ENCODE measurements at regions not wholly inside any gene's neighbourhood (a gene's known extent, or its start where the extent isn't known, plus 50 kb on each side); places are given as distances from the start of the nearest gene placed in this dataset.
A peak's percentile ranks its signal among the peaks of the same experiment; 100 is the strongest.
"Not testable (repeated sequence)": the region's sequence is repeated elsewhere in the genome, so short reads cannot be mapped to it uniquely, and the experiment has no call there.

DNA sequence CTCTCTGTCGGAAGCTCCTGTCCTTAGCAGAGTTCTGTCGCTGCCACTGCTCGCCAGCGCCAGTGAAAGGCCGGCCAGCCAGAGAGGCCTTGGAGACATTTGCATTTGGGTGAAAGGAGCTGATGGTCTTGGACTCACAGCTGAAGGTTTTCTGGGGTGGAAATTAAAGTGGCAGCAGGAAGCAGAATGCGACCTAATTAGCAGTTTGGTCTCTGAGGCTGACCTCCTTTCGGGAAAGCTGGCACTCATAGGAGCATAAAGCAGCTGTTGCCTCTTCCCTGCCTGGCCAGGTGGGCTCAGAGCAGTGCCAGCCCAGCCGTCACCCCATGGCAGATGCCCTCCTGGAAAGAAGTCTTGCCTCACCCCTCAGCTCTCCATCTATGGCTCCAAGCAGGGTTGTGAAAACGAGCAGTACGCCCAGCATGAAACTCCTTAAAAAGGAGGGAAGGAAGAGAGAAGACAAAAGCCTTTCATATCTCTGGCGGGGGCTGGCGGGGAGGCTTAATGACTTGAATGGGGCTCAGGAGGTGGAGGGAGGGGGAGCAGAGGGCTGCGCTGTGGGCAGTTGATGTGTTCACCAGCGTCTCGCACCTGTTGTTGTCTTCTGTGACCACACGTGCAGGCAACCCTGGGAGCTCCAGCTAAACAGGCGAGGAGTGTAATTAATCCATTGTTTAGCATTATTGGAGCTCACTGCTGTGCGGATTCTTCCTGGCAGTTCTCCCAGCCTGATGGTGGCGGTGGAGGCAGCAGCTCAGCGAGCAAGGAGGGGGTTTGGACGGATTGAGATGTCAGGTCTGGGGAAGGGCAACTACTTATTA lies 264.0 kb downstream of the MID1IP1 start:
- intact Hi-C loops (cut with DNase I): no loop called here
- DNase-seq (ENCODE audit: missing footprints): no peak
- no peak for ATAC-seq

DNA sequence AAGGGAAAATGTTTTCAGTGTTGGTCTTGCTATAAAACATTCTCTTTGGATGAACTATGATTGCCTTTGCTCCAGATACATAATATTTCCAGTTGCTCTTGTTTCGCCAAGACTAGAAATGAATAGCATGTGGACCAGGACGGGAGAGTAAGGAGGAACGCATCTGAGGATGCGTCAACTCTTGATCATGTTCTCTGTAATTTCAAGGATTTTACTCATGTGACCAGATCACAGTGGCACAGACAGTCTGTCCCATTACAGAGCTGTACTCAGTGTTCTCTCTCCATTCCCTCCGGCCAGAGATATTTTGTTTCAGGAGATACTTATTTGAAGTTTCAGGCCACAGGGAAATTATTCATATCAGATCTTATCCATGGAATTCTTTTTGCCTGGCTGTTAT lies 266.6 kb downstream of the MID1IP1 start:
- DNase-seq (ENCODE audit: missing footprints): no peak
- ATAC-seq: no peak
- intact Hi-C loops (cut with DNase I): no loop called here

DNA sequence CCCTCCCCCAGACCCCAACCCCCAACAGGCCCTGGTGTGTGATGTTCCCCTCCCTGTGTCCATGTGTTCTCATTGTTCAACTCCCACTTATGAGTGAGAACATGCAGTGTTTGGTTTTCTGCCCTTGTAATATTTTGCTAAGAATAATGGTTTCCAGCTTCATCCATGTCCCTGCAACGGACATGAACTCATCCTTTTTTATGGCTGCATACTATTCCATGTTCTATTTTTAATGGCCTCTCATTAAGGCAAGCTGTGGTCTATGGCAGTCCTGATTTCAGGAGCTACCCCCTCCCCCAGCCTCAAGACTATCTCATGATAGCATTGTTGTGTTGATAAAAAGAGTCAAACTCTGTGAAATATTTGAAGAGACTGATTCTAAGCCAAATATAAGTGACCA lies 267.4 kb downstream of the MID1IP1 start:
- DNase-seq (ENCODE audit: missing footprints); ATAC-seq; intact Hi-C loops (cut with DNase I): not testable (repeated sequence)

DNA sequence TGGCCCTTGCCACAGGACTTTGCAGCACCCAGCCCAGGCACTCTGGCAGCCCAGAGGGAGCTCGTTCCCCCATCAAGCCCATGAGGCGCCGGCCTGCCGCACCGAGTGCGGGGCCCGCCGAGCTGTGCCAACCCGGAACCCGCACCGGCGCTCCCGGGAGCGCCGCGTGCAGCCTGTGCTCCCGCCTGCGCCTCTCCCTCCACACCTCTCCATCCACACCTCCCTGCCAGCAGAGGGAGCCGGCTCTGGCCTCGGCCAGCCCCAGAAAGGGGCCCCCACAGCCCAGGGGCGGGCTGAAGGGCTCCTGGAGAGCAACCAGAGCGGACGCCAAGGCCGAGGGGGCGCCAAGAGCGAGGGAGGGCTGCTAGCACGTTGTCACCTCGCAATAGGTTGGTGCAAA lies 268.8 kb downstream of the MID1IP1 start:
- DNase-seq (ENCODE audit: missing footprints) (no peak), ATAC-seq (no peak)
- intact Hi-C loops (cut with DNase I): no loop called here

DNA sequence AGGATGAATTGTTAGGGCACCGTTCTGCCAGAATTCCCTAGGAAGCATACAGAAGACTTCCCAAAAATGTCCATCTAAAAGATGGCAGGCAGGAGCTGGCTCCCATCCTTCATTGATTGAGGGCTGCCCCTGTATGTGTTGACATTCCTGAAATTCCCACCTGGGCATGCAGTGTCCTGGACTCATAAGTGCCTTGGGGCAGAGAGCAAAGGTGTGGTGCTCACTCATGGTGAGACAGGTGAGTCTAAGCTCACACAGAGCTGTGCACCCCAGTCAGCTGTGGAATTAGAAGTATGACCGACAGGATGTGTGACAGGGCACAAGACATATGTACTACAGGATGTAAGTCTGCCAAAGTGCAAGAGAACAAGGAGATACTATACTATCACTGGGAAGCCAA lies 271.9 kb downstream of the MID1IP1 start:
- DNase-seq (ENCODE audit: missing footprints): no peak
- ATAC-seq: no peak
- intact Hi-C loops (cut with DNase I): no loop called here

DNA sequence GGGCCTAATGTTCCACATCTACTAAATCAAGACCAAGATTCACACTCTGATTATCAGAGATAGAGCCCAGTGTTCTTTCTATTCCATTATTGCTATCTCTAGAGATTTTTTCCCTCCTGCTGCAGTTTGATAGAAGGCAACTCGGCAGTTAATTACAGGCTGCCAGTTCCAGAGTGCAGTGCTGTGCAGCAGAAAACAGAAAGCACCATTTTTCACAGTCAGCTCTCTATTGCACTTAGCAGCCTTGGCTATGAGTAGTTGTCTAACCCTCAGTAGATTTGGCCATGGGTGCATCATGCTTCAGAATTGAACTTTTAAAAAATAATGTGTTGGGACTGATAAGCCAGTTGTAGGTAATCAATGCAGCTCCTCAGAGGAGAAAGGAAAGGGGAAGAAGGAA lies 295.3 kb downstream of the MID1IP1 start:
- ATAC-seq: no peak

DNA sequence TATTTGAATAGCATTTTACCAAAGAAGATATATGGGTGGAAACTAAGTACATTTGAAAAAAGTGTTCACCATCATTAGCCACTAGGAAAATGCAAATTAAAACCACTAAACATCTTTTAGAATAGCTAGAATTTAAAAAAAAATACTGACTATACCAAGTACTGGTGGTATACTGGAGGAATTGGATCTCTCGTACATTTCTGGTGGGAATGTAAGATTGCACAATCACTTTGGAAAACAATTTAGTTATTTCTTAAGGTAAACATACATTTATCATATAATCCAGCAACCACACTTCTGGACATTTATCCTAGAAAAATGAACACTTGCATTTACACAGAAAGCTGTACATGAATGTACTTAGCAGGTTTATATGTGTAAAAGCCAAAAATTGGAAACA lies 303.5 kb downstream of the MID1IP1 start:
- ATAC-seq (no peak), DNase-seq (ENCODE audit: missing footprints) (no peak)
- intact Hi-C loops (cut with DNase I): no loop called here

More for the DNA sequence above, 295.3 kb downstream of the MID1IP1 start:
- intact Hi-C loops (cut with DNase I): no loop called here
- DNase-seq (ENCODE audit: missing footprints): no peak

DNA sequence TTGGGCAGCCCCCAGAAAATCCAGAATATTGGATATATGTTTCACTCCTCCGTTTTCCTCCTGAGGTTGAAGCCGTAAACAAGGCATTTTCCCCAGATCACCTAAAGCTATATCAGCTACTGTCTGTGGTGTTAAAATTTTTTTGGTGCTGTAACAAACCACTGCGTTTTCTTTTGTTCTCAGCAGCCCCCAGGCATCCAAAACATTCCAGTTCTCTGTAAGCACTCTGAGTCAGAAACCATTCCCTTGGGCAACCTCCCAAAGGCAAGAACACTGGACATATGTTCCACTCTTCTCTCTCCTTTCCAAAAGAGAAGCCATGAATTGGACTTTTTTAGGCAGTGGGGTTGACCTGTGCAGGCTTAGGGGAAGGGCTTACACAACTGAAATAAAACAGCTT lies 310.9 kb downstream of the MID1IP1 start:
- ATAC-seq (no peak), DNase-seq (ENCODE audit: missing footprints) (no peak)
- intact Hi-C loops (cut with DNase I): no loop called here

DNA sequence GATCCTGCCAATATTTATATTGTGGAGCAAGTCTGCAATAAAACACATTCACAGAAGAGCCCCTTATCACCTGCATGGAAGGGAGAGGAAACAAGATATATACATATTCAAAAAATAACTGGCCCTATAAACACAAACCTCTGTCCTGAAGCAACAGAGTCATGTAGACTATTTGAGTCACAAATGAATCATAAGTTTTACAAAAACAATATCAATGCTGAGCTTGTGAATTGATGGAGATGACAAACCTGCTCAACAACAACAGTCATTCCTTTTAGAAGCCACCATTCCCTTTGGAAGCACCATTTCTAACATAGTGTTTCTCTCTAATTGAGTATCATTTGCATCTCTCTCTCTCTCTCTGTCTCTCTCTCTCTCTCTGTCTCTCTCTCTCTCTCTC lies 313.9 kb downstream of the MID1IP1 start:
- DNase-seq (ENCODE audit: missing footprints) (no peak), ATAC-seq (no peak)
- intact Hi-C loops (cut with DNase I): no loop called here

DNA sequence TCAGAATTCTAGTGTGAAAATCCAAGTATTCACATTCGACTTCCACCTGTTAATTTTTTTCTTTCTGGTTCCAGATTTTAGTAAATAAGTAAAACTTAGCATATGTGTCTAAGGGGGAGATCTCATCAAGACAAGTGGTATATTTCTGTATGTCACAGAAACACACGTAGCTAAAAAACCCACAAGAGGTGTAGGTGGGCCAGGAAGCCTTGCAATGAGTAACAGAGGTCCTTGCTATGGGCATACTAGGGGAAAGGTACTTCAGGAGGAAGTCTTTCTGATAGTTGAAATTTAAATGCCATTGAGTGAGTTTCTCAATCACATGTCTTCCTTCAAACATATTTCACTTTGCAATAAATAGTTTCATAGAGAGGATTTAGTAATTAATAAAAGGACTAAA lies 315.8 kb downstream of the MID1IP1 start:
- intact Hi-C loops (cut with DNase I): no loop called here

DNA sequence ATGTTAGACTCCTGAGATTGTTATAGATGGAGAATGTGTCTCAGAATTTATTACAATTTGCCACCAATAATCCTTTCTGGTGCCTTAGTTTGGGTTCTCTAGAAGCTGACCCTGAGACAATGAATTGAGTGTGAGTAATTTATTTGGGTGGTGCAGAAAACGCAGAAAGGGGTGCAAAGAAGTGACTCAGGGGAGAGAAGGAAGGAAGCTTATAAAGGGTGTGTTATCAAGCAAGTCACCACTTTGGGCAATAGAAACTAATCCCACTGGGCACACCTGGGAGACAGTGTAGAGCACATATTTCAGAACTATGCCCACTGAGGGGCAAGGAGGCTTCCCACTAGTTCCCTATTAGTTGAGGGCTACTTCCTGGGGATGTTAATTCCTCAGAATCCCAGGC lies 320.6 kb downstream of the MID1IP1 start:
- intact Hi-C loops (cut with DNase I): no loop called here
- ATAC-seq (no peak), DNase-seq (ENCODE audit: missing footprints) (no peak)

More for the DNA sequence above, 315.8 kb downstream of the MID1IP1 start:
- DNase-seq (ENCODE audit: missing footprints): no peak
- no peak for ATAC-seq

DNA sequence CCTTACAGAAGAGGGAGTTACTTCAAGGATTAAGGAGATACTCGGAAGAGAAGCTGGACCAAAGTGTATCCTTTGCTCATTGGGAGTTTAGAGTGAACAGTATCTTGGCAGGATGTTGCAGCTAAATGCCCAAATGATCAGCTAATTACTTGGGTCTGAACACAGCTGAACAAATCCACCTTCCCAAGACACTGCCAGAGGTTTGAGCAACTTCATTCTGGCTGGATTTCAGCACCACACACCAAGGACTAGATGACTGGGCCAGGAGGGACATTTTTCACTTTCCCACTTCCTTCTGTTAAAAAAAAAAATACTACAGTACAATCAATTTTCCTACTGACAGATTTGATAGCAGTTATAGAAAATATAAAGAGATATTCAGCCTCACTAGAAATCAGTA lies 324.6 kb downstream of the MID1IP1 start:
- ATAC-seq (peak; percentile 50), DNase-seq (ENCODE audit: missing footprints) (no peak)
- intact Hi-C loops (cut with DNase I): no loop called here

DNA sequence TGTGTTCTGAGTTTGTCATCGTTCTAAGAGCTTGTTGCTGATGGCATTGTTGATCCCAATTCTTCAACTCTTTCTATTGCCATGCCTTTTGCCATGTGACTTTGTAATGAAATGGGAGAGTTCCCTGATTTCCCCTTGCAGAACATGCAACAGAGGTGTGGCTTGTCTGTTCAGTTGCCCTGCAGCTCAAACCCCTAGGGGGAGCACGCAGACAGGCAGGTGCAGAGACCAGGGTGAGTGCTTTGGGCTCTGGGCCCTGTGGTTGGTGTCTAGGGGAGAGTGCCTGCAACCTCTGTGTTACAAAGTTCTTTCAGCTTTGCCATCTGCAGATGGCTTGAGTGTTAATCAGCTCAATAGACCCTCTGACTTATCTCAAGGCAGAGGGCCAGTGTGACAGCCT lies 332.7 kb downstream of the MID1IP1 start:
- intact Hi-C loops (cut with DNase I): no loop called here
- peak; percentile 52 for ATAC-seq
- DNase-seq (ENCODE audit: missing footprints): no peak

DNA sequence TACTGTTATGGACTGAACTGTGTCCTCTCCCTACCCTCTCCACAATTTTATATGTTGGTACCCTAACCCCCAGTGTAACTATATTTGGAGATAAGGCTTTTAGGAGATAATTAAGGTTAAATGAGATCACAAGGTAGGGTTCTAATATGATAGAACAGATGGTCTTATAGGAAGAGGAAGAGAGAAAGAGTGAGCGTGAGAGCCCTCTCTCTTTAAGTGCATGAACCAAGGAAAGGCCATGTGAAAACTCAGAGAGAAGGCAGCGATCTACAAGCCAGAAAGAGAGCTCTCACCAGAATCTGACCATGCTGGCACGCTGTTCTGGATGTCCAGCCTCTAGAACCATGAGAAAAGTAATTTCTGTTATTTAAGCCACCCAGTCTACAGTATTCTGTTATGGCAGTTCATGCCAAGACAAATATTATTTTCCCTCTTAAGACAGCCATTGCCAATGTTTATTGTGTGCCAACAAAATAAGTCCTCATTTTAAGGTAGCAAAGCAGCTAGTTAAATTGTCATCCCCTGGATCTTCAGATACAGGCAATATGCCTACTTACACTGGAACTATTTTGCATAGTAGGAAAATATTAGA lies 336.2 kb downstream of the MID1IP1 start:
- intact Hi-C loops (cut with DNase I): no loop called here
- DNase-seq (ENCODE audit: missing footprints) (no peak), ATAC-seq (no peak)

DNA sequence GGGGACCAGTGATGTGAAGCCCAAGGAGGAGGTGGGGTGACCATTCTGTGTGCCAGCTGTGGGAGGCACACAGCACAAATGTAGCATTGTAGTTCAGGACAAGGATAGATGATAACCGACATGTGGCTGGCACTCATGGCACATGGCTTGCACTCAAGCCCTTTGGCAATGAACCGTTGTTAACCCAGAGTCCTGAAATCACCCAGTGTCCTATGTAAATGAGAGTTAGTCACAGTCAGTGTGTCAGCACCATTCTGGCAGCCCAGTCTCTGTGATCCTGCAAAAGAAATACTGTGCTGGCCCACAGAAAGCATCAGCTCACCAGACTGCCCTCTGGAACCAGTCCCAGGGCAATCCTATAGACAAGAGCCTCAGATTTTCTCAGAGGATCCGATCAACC lies 339.3 kb downstream of the MID1IP1 start:
- DNase-seq (ENCODE audit: missing footprints) (no peak), ATAC-seq (peak; percentile 86)
- intact Hi-C loops (cut with DNase I): loop anchor here (10.0 kb wide), 1 partner anchor 156 kb away; no protein-coding TSS in a partner anchor

DNA sequence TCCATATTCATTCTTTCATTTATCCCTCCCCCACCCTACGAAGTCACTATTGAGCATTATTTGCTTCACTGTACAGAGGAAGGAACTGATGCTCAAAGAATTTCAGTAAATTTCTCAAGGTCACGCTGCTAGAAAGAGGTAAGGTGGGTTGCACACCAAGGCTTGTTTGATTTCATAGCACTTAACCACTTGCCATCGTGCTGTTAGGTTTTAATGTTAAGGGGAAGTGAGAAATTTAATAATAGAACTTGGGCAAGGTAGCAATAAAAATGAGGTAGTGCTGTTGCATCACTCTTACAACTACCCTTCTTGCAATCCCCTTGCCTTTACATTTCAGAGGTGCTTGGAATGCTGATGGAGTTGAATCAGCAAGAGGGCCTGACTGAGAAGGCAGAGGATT lies 343.1 kb downstream of the MID1IP1 start:
- ATAC-seq (no peak), DNase-seq (ENCODE audit: missing footprints) (no peak)
- intact Hi-C loops (cut with DNase I): loop anchor here (10.0 kb wide), 1 partner anchor 160 kb away; no protein-coding TSS in a partner anchor

DNA sequence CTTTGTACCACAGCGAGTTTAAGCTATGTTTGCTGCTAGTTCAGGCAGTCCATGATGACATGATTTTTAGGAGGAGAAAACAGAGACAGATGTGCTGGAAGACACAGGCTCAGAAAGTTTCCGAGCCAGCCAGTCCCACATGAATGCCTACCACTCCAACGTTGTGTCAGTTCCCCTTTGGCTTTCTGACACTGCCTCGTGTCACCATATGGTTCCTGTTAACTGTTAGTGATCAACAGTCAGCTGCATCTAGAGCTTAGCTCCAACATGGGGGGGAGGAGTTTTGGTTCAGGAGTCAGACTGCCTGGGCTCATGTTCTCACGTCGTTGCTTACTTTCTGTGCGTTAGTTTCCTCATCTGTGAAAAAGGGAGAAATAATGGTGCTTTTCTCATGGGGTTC lies 343.7 kb downstream of the MID1IP1 start:
- ATAC-seq: no peak
- DNase-seq (ENCODE audit: missing footprints): no peak
- intact Hi-C loops (cut with DNase I): loop anchor here (5.0 to 10.0 kb wide), 3 partner anchors 160 to 378 kb away; partner anchors contain the start of gene MID1IP1

DNA sequence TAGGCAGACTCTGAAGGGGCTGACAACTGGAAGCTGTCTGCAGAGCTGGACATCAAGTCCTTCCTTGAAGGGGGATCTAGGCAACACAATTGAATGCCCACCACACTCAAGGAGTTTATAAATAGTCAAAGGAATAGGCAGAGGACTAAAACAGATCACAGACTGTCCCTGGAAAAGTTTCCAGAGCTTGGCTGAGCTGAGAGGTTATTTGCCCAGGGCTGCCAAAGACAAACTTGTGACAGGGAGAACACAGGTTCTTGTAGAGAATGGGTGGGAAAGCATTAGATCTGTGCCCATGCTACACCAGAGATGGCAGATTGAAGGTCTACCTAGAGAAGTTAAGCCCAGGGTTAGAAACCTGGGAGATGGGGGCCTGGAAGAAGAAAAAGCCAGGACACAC lies 344.6 kb downstream of the MID1IP1 start:
- DNase-seq (ENCODE audit: missing footprints) (no peak), ATAC-seq (no peak)
- intact Hi-C loops (cut with DNase I): loop anchor here (5.0 to 10.0 kb wide), 3 partner anchors 161 to 379 kb away; partner anchors contain the start of gene MID1IP1

DNA sequence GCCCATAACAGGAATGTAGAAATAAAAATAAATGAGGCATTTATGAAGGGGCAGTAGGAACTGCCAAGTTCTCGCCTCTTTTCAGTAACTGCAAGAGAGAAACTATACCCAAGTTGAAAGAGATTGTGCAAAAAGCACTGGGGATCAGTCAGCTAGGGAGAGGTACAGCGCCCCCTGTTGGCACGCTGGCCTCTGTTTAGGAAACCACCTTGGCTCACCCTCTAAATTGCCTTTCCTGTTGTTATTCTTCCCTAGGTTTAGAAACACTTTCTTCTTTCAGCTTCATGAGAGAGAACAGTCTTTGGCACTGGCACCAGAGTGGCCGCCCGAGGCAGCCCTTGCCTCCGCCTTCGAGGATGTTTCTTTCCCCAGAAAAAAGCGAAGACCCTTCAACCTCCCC lies 348.5 kb downstream of the MID1IP1 start:
- DNase-seq (ENCODE audit: missing footprints): peak; percentile 90
- intact Hi-C loops (cut with DNase I): loop anchor here (5.0 to 10.0 kb wide), 3 partner anchors 165 to 382 kb away; partner anchors contain the start of gene MID1IP1
- ATAC-seq: peak; percentile 76

DNA sequence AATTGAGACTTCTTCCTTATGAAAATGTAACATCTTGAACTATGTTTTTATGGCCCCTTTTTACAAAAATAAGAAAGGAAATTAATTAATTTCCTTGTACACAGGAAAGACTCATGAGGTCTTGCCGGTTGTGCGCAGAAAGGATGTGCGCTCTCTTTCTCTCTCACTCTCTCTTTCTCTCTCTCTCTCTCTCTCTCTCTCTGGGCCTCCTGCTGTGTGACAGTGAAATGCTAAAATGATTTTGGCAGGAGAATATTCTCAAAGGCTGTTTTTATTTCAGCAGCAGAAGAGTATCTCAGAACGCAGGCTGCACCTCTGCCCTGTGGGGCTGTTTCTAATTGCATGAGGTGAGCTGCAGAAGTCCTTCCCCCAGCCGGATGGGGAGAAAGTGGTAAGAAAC lies 349.0 kb downstream of the MID1IP1 start:
- intact Hi-C loops (cut with DNase I): no loop called here
- no peak for ATAC-seq
- DNase-seq (ENCODE audit: missing footprints): no peak
